Activated naive CD8-positive, alpha-beta T cell treated with anti-CD3 and anti-CD28 coated beads, Interleukin-2, amount 10 ng/mL, durations not matched to agents 7 days and 5 days (primary cell): ENCODE measurements at regions not wholly inside any gene's neighbourhood (a gene's known extent, or its start where the extent isn't known, plus 50 kb on each side); places are given as distances from the start of the nearest gene placed in this dataset.

ENCODE experiments used
- ATAC-seq: fragments of 150-1000 bp; cut with Tn5 transposase; one replicate; pipeline ENCODE4 v1.10.0; 2021; ENCODE audit warnings: low read depth, moderate library complexity
- POLR2A ChIA-PET: fragments of 350-600 bp; sonication (Branson Sonifier 250); formaldehyde crosslinking; loops from one replicate; lab custom pipeline; 2021; ENCODE audit warnings: antibody characterized with exemption; lab: Charles Lee
- DNase-seq: peaks from one replicate; pipeline ENCODE4 v3.0.0; 2021
- H3K27ac Mint-ChIP-seq: one replicate; pipeline ENCODE4 v1.8.0; 2022; ENCODE audit warnings: mild to moderate bottlenecking, mixed read lengths
- H3K27me3 Mint-ChIP-seq: one replicate; pipeline ENCODE4 v1.8.0; 2022; ENCODE audit warnings: mild to moderate bottlenecking, moderate library complexity, mixed read lengths
- H3K36me3 Mint-ChIP-seq: one replicate; pipeline ENCODE4 v1.8.0; 2021; ENCODE audit warnings: mild to moderate bottlenecking, mixed read lengths
- H3K4me1 Mint-ChIP-seq: one replicate; pipeline ENCODE4 v1.8.0; 2021; ENCODE audit warnings: mixed read lengths
- H3K4me3 Mint-ChIP-seq: one replicate; pipeline ENCODE4 v1.8.0; 2022; ENCODE audit warnings: mild to moderate bottlenecking, moderate library complexity, mixed read lengths
- H3K9me3 Mint-ChIP-seq: one replicate; pipeline ENCODE4 v1.8.0; 2021; ENCODE audit warnings: mixed read lengths

- Mint-ChIP-seq H3K9me3 (peaks cover 2% of the 10 kb centered on the region), H3K27me3 (no peaks in the 10 kb centered on the region), H3K36me3 (no peaks in the 10 kb centered on the region), H3K4me1 (no peaks in the 10 kb centered on the region), H3K27ac (no peak overlapping the region), H3K4me3 (no peak overlapping the region)
- ATAC-seq (no peak), DNase-seq (no peak)
- POLR2A ChIA-PET, result no interaction called here
Measured at GRCh38 chr12:125431516-125431915, 366.3 kb downstream of the AACS start.

GRCh38 chr12:125434131-125434530 lies 368.9 kb downstream of the AACS start:
- H3K9me3 Mint-ChIP-seq, result peaks cover 2% of the 10 kb centered on the region
- H3K27ac Mint-ChIP-seq, result no peak overlapping the region
- DNase-seq, result no peak
- no peaks in the 10 kb centered on the region for H3K4me1 Mint-ChIP-seq
- no peak overlapping the region for H3K4me3 Mint-ChIP-seq
- POLR2A ChIA-PET, result no interaction called here
- no peaks in the 10 kb centered on the region for H3K36me3 Mint-ChIP-seq
- H3K27me3 Mint-ChIP-seq, result no peaks in the 10 kb centered on the region
- ATAC-seq, result no peak

- no peaks in the 10 kb centered on the region for H3K36me3 Mint-ChIP-seq
- no peak for ATAC-seq
Measured at GRCh38 chr12:125434936-125435443, 369.8 kb downstream of the AACS start.

GRCh38 chr12:125435871-125436270 lies 370.6 kb downstream of the AACS start:
- Mint-ChIP-seq H3K4me3 (no peak overlapping the region), H3K27me3 (peaks cover 2% of the 10 kb centered on the region)
- POLR2A ChIA-PET, result no interaction called here

More at GRCh38 chr12:125434936-125435443, 369.8 kb downstream of the AACS start:
- no peak for DNase-seq
- POLR2A ChIA-PET, result no interaction called here
- Mint-ChIP-seq H3K27me3 (no peaks in the 10 kb centered on the region), H3K4me3 (no peak overlapping the region), H3K9me3 (peaks cover 2% of the 10 kb centered on the region), H3K4me1 (no peaks in the 10 kb centered on the region), H3K27ac (no peak overlapping the region)

GRCh38 chr12:125436686-125437085 lies 371.5 kb downstream of the AACS start:
- no peaks in the 10 kb centered on the region for H3K36me3 Mint-ChIP-seq
- POLR2A ChIA-PET, result no interaction called here
- H3K27me3 Mint-ChIP-seq, result peaks cover 2% of the 10 kb centered on the region
- ATAC-seq, result no peak
- H3K4me1 Mint-ChIP-seq, result no peaks in the 10 kb centered on the region
- DNase-seq, result no peak
- no peak overlapping the region for H3K27ac Mint-ChIP-seq
- peaks cover 2% of the 10 kb centered on the region for H3K9me3 Mint-ChIP-seq
- no peak overlapping the region for H3K4me3 Mint-ChIP-seq

More at GRCh38 chr12:125435871-125436270, 370.6 kb downstream of the AACS start:
- Mint-ChIP-seq H3K4me1 (no peaks in the 10 kb centered on the region), H3K27ac (no peak overlapping the region), H3K36me3 (no peaks in the 10 kb centered on the region), H3K9me3 (peaks cover 2% of the 10 kb centered on the region)
- DNase-seq (no peak), ATAC-seq (no peak)

- POLR2A ChIA-PET, result no interaction called here
- H3K4me1 Mint-ChIP-seq, result no peaks in the 10 kb centered on the region
- H3K9me3 Mint-ChIP-seq, result no peaks in the 10 kb centered on the region
- ATAC-seq (no peak), DNase-seq (no peak)
- peaks cover 2% of the 10 kb centered on the region for H3K27me3 Mint-ChIP-seq
- no peaks in the 10 kb centered on the region for H3K36me3 Mint-ChIP-seq
- no peak overlapping the region for H3K27ac Mint-ChIP-seq
- no peak overlapping the region for H3K4me3 Mint-ChIP-seq
Measured at GRCh38 chr12:125440399-125440798, 375.2 kb downstream of the AACS start.

GRCh38 chr12:125443341-125443740 lies 378.1 kb downstream of the AACS start:
- POLR2A ChIA-PET, result no interaction called here
- no peaks in the 10 kb centered on the region for H3K4me1 Mint-ChIP-seq
- DNase-seq (no peak), ATAC-seq (no peak)
- H3K4me3 Mint-ChIP-seq, result no peak overlapping the region
- peaks cover 2% of the 10 kb centered on the region for H3K27me3 Mint-ChIP-seq
- no peaks in the 10 kb centered on the region for H3K9me3 Mint-ChIP-seq
- H3K36me3 Mint-ChIP-seq, result no peaks in the 10 kb centered on the region
- no peak overlapping the region for H3K27ac Mint-ChIP-seq

GRCh38 chr12:125451408-125451807 lies 386.2 kb downstream of the AACS start:
- H3K27me3 Mint-ChIP-seq, result no peaks in the 10 kb centered on the region
- H3K27ac Mint-ChIP-seq, result no peak overlapping the region
- H3K4me3 Mint-ChIP-seq, result no peak overlapping the region
- H3K9me3 Mint-ChIP-seq, result no peaks in the 10 kb centered on the region
- no peaks in the 10 kb centered on the region for H3K4me1 Mint-ChIP-seq
- POLR2A ChIA-PET, result no interaction called here
- no peak for ATAC-seq
- no peak for DNase-seq
- H3K36me3 Mint-ChIP-seq, result no peaks in the 10 kb centered on the region

GRCh38 chr12:125453751-125454150 lies 388.5 kb downstream of the AACS start:
- no peaks in the 10 kb centered on the region for H3K36me3 Mint-ChIP-seq
- H3K9me3 Mint-ChIP-seq, result no peaks in the 10 kb centered on the region
- ATAC-seq, result no peak
- no peak overlapping the region for H3K27ac Mint-ChIP-seq
- POLR2A ChIA-PET, result no interaction called here
- no peak overlapping the region for H3K4me3 Mint-ChIP-seq
- H3K27me3 Mint-ChIP-seq, result peaks cover 2% of the 10 kb centered on the region
- no peaks in the 10 kb centered on the region for H3K4me1 Mint-ChIP-seq
- DNase-seq, result no peak

- no peaks in the 10 kb centered on the region for H3K36me3 Mint-ChIP-seq
- no peak for DNase-seq
Measured at GRCh38 chr12:125454291-125454690, 389.1 kb downstream of the AACS start.

GRCh38 chr12:125454786-125455480 lies 389.7 kb downstream of the AACS start:
- DNase-seq (no peak), ATAC-seq (no peak)
- Mint-ChIP-seq H3K27ac (no peak overlapping the region), H3K4me3 (no peak overlapping the region), H3K9me3 (no peaks in the 10 kb centered on the region), H3K27me3 (peaks cover 2% of the 10 kb centered on the region), H3K36me3 (no peaks in the 10 kb centered on the region), H3K4me1 (no peaks in the 10 kb centered on the region)
- POLR2A ChIA-PET, result no interaction called here

More at GRCh38 chr12:125454291-125454690, 389.1 kb downstream of the AACS start:
- Mint-ChIP-seq H3K27ac (no peak overlapping the region), H3K4me1 (no peaks in the 10 kb centered on the region), H3K27me3 (peaks cover 2% of the 10 kb centered on the region), H3K4me3 (no peak overlapping the region), H3K9me3 (no peaks in the 10 kb centered on the region)
- POLR2A ChIA-PET, result no interaction called here
- ATAC-seq, result no peak

GRCh38 chr12:125455556-125455955 lies 390.3 kb downstream of the AACS start:
- Mint-ChIP-seq H3K4me1 (no peaks in the 10 kb centered on the region), H3K9me3 (no peaks in the 10 kb centered on the region), H3K36me3 (no peaks in the 10 kb centered on the region), H3K27ac (no peak overlapping the region), H3K4me3 (no peak overlapping the region), H3K27me3 (peaks cover 2% of the 10 kb centered on the region)
- DNase-seq, result no peak
- no peak for ATAC-seq
- POLR2A ChIA-PET, result no interaction called here

GRCh38 chr12:125458552-125459268 lies 393.5 kb downstream of the AACS start:
- H3K4me1 Mint-ChIP-seq, result no peaks in the 10 kb centered on the region
- no peak overlapping the region for H3K4me3 Mint-ChIP-seq
- POLR2A ChIA-PET, result no interaction called here
- peaks cover 2% of the 10 kb centered on the region for H3K27me3 Mint-ChIP-seq
- H3K9me3 Mint-ChIP-seq, result no peaks in the 10 kb centered on the region
- no peak overlapping the region for H3K27ac Mint-ChIP-seq
- ATAC-seq (no peak), DNase-seq (no peak)
- no peaks in the 10 kb centered on the region for H3K36me3 Mint-ChIP-seq

GRCh38 chr12:125461831-125462230 lies 396.6 kb downstream of the AACS start:
- peaks cover under 1% of the 10 kb centered on the region for H3K27me3 Mint-ChIP-seq
- DNase-seq (no peak), ATAC-seq (no peak)
- POLR2A ChIA-PET, result no interaction called here
- no peak overlapping the region for H3K4me3 Mint-ChIP-seq
- no peaks in the 10 kb centered on the region for H3K36me3 Mint-ChIP-seq
- no peaks in the 10 kb centered on the region for H3K4me1 Mint-ChIP-seq
- H3K27ac Mint-ChIP-seq, result no peak overlapping the region
- H3K9me3 Mint-ChIP-seq, result no peaks in the 10 kb centered on the region
